IMR-90 (cell line): ENCODE measurements at regions not wholly inside any gene's neighbourhood (a gene's known extent, or its start where the extent isn't known, plus 50 kb on each side); places are given as distances from the start of the nearest gene placed in this dataset.

ENCODE experiments used
- ATAC-seq: fragments of 200-7000 bp; cut with Tn5 transposase; 2 replicates; pipeline ENCODE4 v1.9.1; 2020; ENCODE audit warnings: low read depth, mild to moderate bottlenecking, moderate library complexity
- BruUV-seq: library from RNA; stranded (reverse); fragments of 400-500 nt; replicated peaks from 2 replicates; lab custom pipeline; 2021; lab: Mats Ljungman, UMichigan
- CTCF ChIA-PET: fragments of 300-600 bp; formaldehyde crosslinking; extraction: SDS; loops from one replicate; lab custom pipeline; 2021; ENCODE audit warnings: antibody characterized with exemption; lab: Yijun Ruan, JAX
- POLR2A ChIA-PET: fragments of 300-600 bp; sonication (Branson Sonifier 250); formaldehyde crosslinking; loops from one replicate; lab custom pipeline; 2022; ENCODE audit warnings: antibody characterized with exemption; ENCODE audit not compliant: unreplicated experiment; lab: Charles Lee
- DNase-seq: peaks from one replicate; pipeline ENCODE4 v3.0.0; 2013
- H2AFZ ChIP-seq: replicated peaks from 2 replicates; pipeline ENCODE3; 2013; ENCODE audit warnings: low read length, mild to moderate bottlenecking; ENCODE audit not compliant: poor library complexity
- H2AK5ac ChIP-seq: 2 replicates; pipeline ENCODE4 v1.6.1; 2013; ENCODE audit warnings: low read depth, low read length, inconsistent platforms
- H2AK9ac ChIP-seq: replicated peaks from 2 replicates; pipeline ENCODE3; 2013; ENCODE audit warnings: mild to moderate bottlenecking, low read depth, low read length, moderate library complexity; ENCODE audit not compliant: poor library complexity
- H2BK120ac ChIP-seq: 2 replicates; pipeline ENCODE4 v1.6.1; 2013; ENCODE audit warnings: low read depth, low read length, inconsistent platforms
- H2BK15ac ChIP-seq: 3 replicates; pipeline ENCODE4 v1.6.1; 2013; ENCODE audit warnings: low read depth, low read length, inconsistent platforms
- H2BK20ac ChIP-seq: 2 replicates; pipeline ENCODE4 v1.6.1; 2013; ENCODE audit warnings: low read depth, mild to moderate bottlenecking, inconsistent platforms, low read length, moderate library complexity
- H2BK5ac ChIP-seq: 2 replicates; pipeline ENCODE4 v1.6.1; 2013; ENCODE audit warnings: mild to moderate bottlenecking, low read depth, low read length, inconsistent platforms; ENCODE audit not compliant: poor library complexity, severe bottlenecking
- H3K14ac ChIP-seq: replicated peaks from 2 replicates; pipeline ENCODE4 v1.6.1; 2013; ENCODE audit warnings: low read depth, low read length, inconsistent platforms
- H3K18ac ChIP-seq: 2 replicates; pipeline ENCODE4 v1.6.1; 2013; ENCODE audit warnings: low read depth, low read length, control low read depth
- H3K23ac ChIP-seq: 2 replicates; pipeline ENCODE4 v1.6.1; 2013; ENCODE audit warnings: low read depth, low read length, inconsistent platforms
- H3K27ac ChIP-seq: 2 replicates; pipeline ENCODE4 v1.5.1; 2013; ENCODE audit warnings: mild to moderate bottlenecking, control low read depth, low read length; ENCODE audit not compliant: insufficient read depth
- H3K27me3 ChIP-seq: 2 replicates; pipeline ENCODE4 v1.6.1; 2013; ENCODE audit warnings: low read length; ENCODE audit not compliant: control insufficient read depth, insufficient read depth
- H3K36me3 ChIP-seq: 2 replicates; pipeline ENCODE4 v1.6.1; 2013; ENCODE audit warnings: low read length, mixed read lengths; ENCODE audit not compliant: control insufficient read depth, insufficient read depth
- H3K4ac ChIP-seq: 2 replicates; pipeline ENCODE4 v1.6.1; 2013; ENCODE audit warnings: low read depth, low read length, inconsistent platforms
- H3K4me1 ChIP-seq: 2 replicates; pipeline ENCODE4 v1.6.1; 2013; ENCODE audit warnings: low read length, mixed read lengths; ENCODE audit not compliant: control insufficient read depth, insufficient read depth
- H3K4me2 ChIP-seq: 2 replicates; pipeline ENCODE4 v1.6.1; 2013; ENCODE audit warnings: low read depth, mild to moderate bottlenecking, control low read depth, low read length, moderate library complexity
- H3K4me3 ChIP-seq: 2 replicates; pipeline ENCODE4 v1.5.1; 2013; ENCODE audit warnings: low read depth, mild to moderate bottlenecking, control low read depth, low read length, moderate library complexity; ENCODE audit not compliant: insufficient read depth
- H3K56ac ChIP-seq: 2 replicates; pipeline ENCODE4 v1.6.1; 2013; ENCODE audit warnings: low read length, inconsistent platforms; ENCODE audit not compliant: insufficient read depth; ENCODE audit errors: extremely low read depth
- H3K79me1 ChIP-seq, 2 experiments: 2 replicates each; pipeline ENCODE4 v1.6.1; 2013; ENCODE audit warnings: low read length in 2 of 2, inconsistent platforms in 1 of 2, low read depth in 1 of 2
- H3K9ac ChIP-seq: 2 replicates; pipeline ENCODE4 v1.6.1; 2013; ENCODE audit warnings: low read depth, low read length, control low read depth
- H3K9me1 ChIP-seq: 2 replicates; pipeline ENCODE4 v1.6.1; 2013; ENCODE audit warnings: low read length, inconsistent platforms; ENCODE audit not compliant: insufficient read depth
- H3K9me3 ChIP-seq: 2 replicates; pipeline ENCODE4 v1.6.1; 2013; ENCODE audit warnings: low read length; ENCODE audit not compliant: control insufficient read depth, insufficient read depth
- H4K20me1 ChIP-seq: 2 replicates; pipeline ENCODE4 v1.6.1; 2013; ENCODE audit warnings: low read length, inconsistent platforms; ENCODE audit not compliant: insufficient read depth
- H4K5ac ChIP-seq: 2 replicates; pipeline ENCODE4 v1.6.1; 2013; ENCODE audit warnings: mild to moderate bottlenecking, low read depth, low read length, control low read depth
- H4K8ac ChIP-seq, 2 experiments: 2 replicates each; pipeline ENCODE4 v1.6.1; 2013; ENCODE audit warnings: low read depth in 2 of 2, low read length in 2 of 2, control low read depth in 1 of 2, inconsistent platforms in 1 of 2
- H4K91ac ChIP-seq: 2 replicates; pipeline ENCODE4 v1.6.1; 2013; ENCODE audit warnings: low read depth, low read length, inconsistent platforms; ENCODE audit not compliant: insufficient read depth
- FOS ChIP-seq: fragments of 150-350 bp; IDR thresholded peaks from 2 replicates; pipeline ENCODE4 v1.6.1; 2016; ENCODE audit warnings: low read depth, low read length
- MAFK ChIP-seq: IDR thresholded peaks from 2 replicates; pipeline ENCODE4 v1.6.1; 2012; ENCODE audit warnings: low read depth, low read length, improper control_type of control experiment
- NFE2L2 ChIP-seq: fragments of 150-350 bp; IDR thresholded peaks from 2 replicates; pipeline ENCODE4 v1.6.1; 2016; ENCODE audit warnings: low read depth, mild to moderate bottlenecking, low read length
- POLR2A ChIP-seq: IDR thresholded peaks from 2 replicates; pipeline ENCODE4 v1.6.1; 2012; ENCODE audit warnings: mild to moderate bottlenecking, low read depth, low read length
- WGBS, 2 experiments: methylation state at CpG; one replicate each; pipeline versions ENCODE4 v1.1.5 to v1.1.7; 2013; ENCODE audit warnings: missing lambda C conversion rate in 2 of 2; ENCODE audit not compliant: insufficient read length in 1 of 2; ENCODE audit errors: extremely low coverage in 2 of 2; 5-methylcytosine and 5-hydroxymethylcytosine counted together
- dilution Hi-C: fragments of 300-500 bp; cut with HindIII; formaldehyde crosslinking; loops from one replicate; pipeline ENCODE4 v1.14.3; 2018; ENCODE audit warnings: low sequenced_read_pairs; ENCODE audit not compliant: unreplicated experiment
- in situ Hi-C: fragments of 300-500 bp; cut with MboI; formaldehyde crosslinking; loops from 3 replicates; pipeline ENCODE4 v1.14.3; 2019; ENCODE audit warnings: low sequenced_read_pairs, inconsistent platforms, mixed read lengths
- intact Hi-C: fragments of 100-400 bp; cut with micrococcal nuclease; formaldehyde crosslinking; loops from 2 replicates; pipeline ENCODE4 v1.10.0; 2022

DNA sequence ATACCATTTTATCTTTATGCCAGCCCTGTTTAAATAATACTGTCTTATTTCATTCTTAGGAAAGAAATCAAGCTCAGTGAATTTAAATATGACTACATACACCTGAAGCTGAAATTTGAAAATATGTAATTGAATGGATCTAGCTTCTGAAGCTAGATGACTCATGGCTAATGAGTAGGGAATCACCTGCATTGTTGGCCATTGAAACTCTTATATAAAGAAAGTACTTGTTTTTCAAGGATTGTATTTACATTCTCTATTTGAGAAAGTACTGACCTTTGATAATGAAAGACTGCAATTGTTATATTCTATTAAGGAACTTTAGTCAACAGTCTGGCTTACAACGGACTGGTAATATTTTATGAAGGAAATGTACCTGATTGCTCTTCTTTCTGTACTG is 346.7 kb upstream of the LRATD1 start:
- in situ Hi-C loops, result no loop called here
- H2AFZ ChIP-seq, result no peak overlapping the region
- ChIA-PET CTCF (no interaction called here), POLR2A (no interaction called here)
- no peak overlapping the region for H2BK15ac ChIP-seq
- no peak overlapping the region for H3K56ac ChIP-seq
- no peak overlapping the region for H2AK9ac ChIP-seq
- H3K14ac ChIP-seq, result no peak overlapping the region
- H3K4ac ChIP-seq, result no peak overlapping the region
- H3K9me3 ChIP-seq, result peaks cover 2% of the 10 kb centered on the region
- no peak overlapping the region for H2AK5ac ChIP-seq
- dilution Hi-C loops, result no loop called here
- no peak overlapping the region for H3K4me2 ChIP-seq
- H4K20me1 ChIP-seq, result no peaks in the 10 kb centered on the region
- DNase-seq, result no peak
- no peak overlapping the region for H4K5ac ChIP-seq
- no peaks in the 10 kb centered on the region for H3K79me1 ChIP-seq
- intact Hi-C loops, result no loop called here
- no peak for ATAC-seq
- H2BK5ac ChIP-seq, result no peak overlapping the region
- H2BK20ac ChIP-seq, result no peak overlapping the region
- no peak overlapping the region for H2BK120ac ChIP-seq
- H3K9me1 ChIP-seq, result no peaks in the 10 kb centered on the region
- no peak overlapping the region for H3K23ac ChIP-seq
- H3K27me3 ChIP-seq, result no peaks in the 10 kb centered on the region
- H4K91ac ChIP-seq, result no peak overlapping the region
- TF ChIP-seq NFE2L2 (no peak), FOS (no peak), POLR2A (no peak), MAFK (no peak)
- no TSS peak for BruUV-seq
- H3K9ac ChIP-seq, result no peak overlapping the region
- no CpG with 5 or more reads among the region's 1 CpG for WGBS, 2 experiments
- no peak overlapping the region for H3K4me3 ChIP-seq
- H3K18ac ChIP-seq, result no peak overlapping the region
- no peaks in the 10 kb centered on the region for H3K4me1 ChIP-seq
- no peak overlapping the region for H3K27ac ChIP-seq
- no peak overlapping the region for H4K8ac ChIP-seq
- H3K36me3 ChIP-seq, result no peaks in the 10 kb centered on the region
